Esophagus muscularis mucosa (tissue), 3 donors: ENCODE measurements at regions not wholly inside any gene's neighbourhood (a gene's known extent, or its start where the extent isn't known, plus 50 kb on each side); places are given as distances from the start of the nearest gene placed in this dataset.

Source experiments
- CTCF ChIP-seq, 3 experiments: fragments of 200-600 bp in 2 of 3; fragments of 450-650 bp in 1 of 3; sonication (generic) in 2 of 3; IDR thresholded peaks; one replicate each; pipeline ENCODE4 v1.5.1; 2017 to 2019; ENCODE audit warnings: antibody characterized with exemption in 3 of 3, mild to moderate bottlenecking in 2 of 3, moderate library complexity in 1 of 3
- POLR2A ChIP-seq: fragments of 450-650 bp; IDR thresholded peaks from one replicate; pipeline ENCODE4 v1.6.1; 2017; ENCODE audit warnings: antibody characterized with exemption, moderate library complexity, mild to moderate bottlenecking, low read depth
- POLR2AphosphoS5 ChIP-seq, 2 donors: sonication (generic); formaldehyde crosslinking; IDR thresholded peaks; one replicate each; pipeline ENCODE4 v1.6.1; 2017; ENCODE audit warnings: antibody characterized with exemption in 2 of 2

DNA sequence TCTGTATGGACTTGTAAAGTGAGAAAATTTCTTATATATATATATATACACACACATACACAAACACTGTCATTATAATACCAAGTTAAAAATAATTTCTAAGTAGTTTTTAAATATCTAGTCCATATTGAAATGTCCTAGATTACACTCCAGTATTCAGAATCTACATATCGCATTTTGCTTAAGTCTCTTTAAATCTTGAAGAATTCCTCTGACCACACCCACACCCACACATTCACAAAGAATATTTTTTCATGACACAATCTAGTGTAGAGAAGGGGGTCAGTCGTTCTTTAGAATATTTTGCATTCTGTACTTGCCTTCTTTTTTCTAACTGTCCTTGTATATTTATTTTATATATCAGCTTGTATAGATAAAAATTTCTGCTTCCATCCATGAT lies 509.7 kb downstream of the CCDC85A start:
- TF ChIP-seq CTCF (IDR thresholded peaks at IDR 0.05) (no peak), POLR2AphosphoS5 (IDR thresholded peaks at IDR 0.05) (no peak), POLR2A (no peak)
